ENCODE measurements at regions not wholly inside any gene's neighbourhood (a gene's known extent, or its start where the extent isn't known, plus 50 kb on each side); places are given as distances from the start of the nearest gene placed in this dataset.

DNA sequence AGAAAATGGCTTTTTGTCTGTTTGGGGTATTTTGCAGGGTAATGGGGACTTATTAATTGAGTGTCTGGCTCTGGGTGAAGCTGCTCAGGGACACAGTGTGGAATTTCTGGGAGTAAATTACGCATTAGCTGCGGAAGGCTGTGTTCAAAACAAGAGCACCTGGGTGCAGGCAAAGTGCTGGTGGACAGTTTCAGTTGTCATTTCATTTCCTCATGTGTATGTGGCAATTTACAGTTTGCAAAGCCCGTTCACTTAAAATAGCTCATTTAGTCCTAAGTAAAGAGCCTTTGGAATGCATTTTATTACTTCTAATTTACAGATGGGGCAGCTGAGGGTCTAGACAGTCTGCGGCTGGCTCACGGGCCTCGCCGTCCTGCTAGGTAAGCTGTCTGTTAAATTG is 546.8 kb downstream of the BCL11B start:
- Histone ChIP-seq H3K4me1 (ENCODE audit: control insufficient read depth in 5 of 5, insufficient read depth in 5 of 5, low read length in 5 of 5) (no peaks in the 10 kb centered on the region), H3K27me3 (ENCODE audit: control insufficient read depth in 5 of 5, insufficient read depth in 4 of 5, low read length in 5 of 5) (peaks cover 4 to 8% (median 8%) of the 10 kb centered on the region in 5 donors), H3K4me3 (ENCODE audit: low read depth in 1 of 5, low read length in 5 of 5) (no peak overlapping the region)

DNA sequence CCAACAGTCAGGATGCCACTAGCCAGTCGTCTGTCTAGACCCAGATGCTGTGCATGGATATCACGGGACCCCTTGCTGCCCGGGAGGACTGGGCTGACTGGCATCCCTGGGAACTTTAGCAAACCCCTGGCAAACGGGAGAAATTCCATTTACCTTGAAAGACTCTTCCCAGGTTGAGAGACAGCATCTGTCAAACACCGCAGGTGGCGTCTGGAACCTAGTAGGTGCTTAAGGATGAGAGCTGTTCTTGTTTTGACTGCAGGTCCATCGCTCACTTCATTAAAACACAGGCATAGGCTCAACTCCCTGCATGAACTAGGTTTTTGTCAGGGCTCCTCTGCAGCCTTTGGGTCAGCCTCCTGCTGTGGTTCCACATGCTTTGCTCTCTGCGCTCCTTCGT is 546.3 kb downstream of the BCL11B start:
- H3K4me3 ChIP-seq (ENCODE audit: low read depth in 1 of 5, low read length in 5 of 5): no peak overlapping the region
- peaks cover 4 to 8% (median 8%) of the 10 kb centered on the region in 5 donors for H3K27me3 ChIP-seq (ENCODE audit: control insufficient read depth in 5 of 5, insufficient read depth in 4 of 5, low read length in 5 of 5)
- no peaks in the 10 kb centered on the region for H3K4me1 ChIP-seq (ENCODE audit: control insufficient read depth in 5 of 5, insufficient read depth in 5 of 5, low read length in 5 of 5)
- no peaks in the 10 kb centered on the region for H3K36me3 ChIP-seq (ENCODE audit: control insufficient read depth in 5 of 5, insufficient read depth in 5 of 5, low read length in 5 of 5)
- no peaks in the 10 kb centered on the region for H3K9me3 ChIP-seq (ENCODE audit: control insufficient read depth in 5 of 5, low read length in 5 of 5)
- H3K27ac ChIP-seq (ENCODE audit: low read depth, low read length): no peak overlapping the region
- no peak overlapping the region for H3K9ac ChIP-seq (ENCODE audit: low read length in 5 of 5)

More for the DNA sequence above, 546.8 kb downstream of the BCL11B start:
- H3K9me3 ChIP-seq (ENCODE audit: control insufficient read depth in 5 of 5, low read length in 5 of 5): no peaks in the 10 kb centered on the region
- no peak overlapping the region for H3K27ac ChIP-seq (ENCODE audit: low read depth, low read length)
- no peak overlapping the region for H3K9ac ChIP-seq (ENCODE audit: low read length in 5 of 5)
- no peaks in the 10 kb centered on the region for H3K36me3 ChIP-seq (ENCODE audit: control insufficient read depth in 5 of 5, insufficient read depth in 5 of 5, low read length in 5 of 5)

DNA sequence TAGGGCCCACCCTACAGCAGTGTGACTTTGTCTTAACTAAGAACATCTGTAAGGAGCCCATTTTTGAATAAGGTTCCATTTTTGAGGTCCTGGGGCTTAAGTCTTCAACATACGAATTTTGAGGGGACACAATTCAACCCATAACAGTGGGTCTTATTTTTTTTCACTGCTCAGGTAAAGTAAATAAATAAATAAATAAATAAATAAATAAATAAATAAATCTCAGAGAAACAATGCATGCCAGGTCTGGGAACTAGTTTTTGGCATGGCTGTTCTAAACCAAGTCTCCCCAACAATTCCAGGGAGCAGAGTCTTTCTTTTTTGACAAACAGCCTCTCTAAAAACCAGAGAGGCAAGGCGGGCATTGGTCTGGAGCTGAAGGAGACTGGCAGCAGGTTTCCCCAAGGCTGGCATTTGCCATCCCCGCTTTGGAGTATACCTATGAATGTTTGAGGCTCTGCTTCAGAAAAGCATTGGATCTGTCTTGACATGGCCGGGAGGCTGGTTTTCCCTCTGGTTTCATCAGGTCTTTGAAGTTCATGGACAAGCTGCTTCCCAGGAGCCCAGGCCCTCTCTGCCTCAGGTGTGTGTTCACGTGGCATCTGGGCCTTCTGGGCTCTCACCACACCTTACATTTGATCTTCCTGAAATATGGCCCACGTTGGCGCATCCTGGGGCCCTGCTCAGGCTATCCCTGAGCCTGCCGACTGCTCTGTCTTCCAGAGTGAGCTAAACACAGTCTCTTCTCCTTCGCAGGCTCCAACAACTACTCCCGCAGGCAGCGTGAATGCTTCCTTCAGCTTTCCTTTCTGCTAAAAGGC is 545.2 kb downstream of the BCL11B start:
- H3K4me1 ChIP-seq (ENCODE audit: control insufficient read depth in 5 of 5, insufficient read depth in 5 of 5, low read length in 5 of 5): no peaks in the 10 kb centered on the region
- no peak overlapping the region for H3K9ac ChIP-seq (ENCODE audit: low read length in 5 of 5)
- no peaks in the 10 kb centered on the region for H3K9me3 ChIP-seq (ENCODE audit: control insufficient read depth in 5 of 5, low read length in 5 of 5)
- H3K4me3 ChIP-seq (ENCODE audit: low read depth in 1 of 5, low read length in 5 of 5): no peak overlapping the region
- H3K27ac ChIP-seq (ENCODE audit: low read depth, low read length): no peak overlapping the region
- H3K36me3 ChIP-seq (ENCODE audit: control insufficient read depth in 5 of 5, insufficient read depth in 5 of 5, low read length in 5 of 5): no peaks in the 10 kb centered on the region
- peaks cover 4 to 8% (median 8%) of the 10 kb centered on the region in 5 donors for H3K27me3 ChIP-seq (ENCODE audit: control insufficient read depth in 5 of 5, insufficient read depth in 4 of 5, low read length in 5 of 5)

DNA sequence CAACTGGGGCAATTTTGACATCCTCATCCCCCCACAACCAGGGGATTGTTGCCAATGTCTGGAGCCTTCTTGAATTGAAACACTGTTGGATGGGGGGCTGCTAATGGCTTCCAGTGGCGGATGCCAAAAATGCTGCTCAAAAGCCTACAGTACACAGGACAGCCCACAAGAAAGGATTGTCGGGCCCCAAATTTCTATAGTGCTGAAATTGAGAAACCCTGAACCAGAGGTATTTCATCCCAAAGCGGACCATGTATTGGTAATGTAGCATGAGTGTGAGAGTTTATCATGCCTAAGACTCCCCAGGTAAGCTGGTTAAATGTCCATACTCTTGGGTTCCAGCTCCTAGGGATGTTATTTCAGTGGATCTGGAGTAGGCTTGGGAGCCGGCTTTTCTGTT is 544.0 kb downstream of the BCL11B start:
- Histone ChIP-seq H3K4me1 (ENCODE audit: control insufficient read depth in 5 of 5, insufficient read depth in 5 of 5, low read length in 5 of 5) (no peaks in the 10 kb centered on the region), H3K27me3 (ENCODE audit: control insufficient read depth in 5 of 5, insufficient read depth in 4 of 5, low read length in 5 of 5) (peaks cover 4 to 8% (median 7%) of the 10 kb centered on the region in 5 donors), H3K4me3 (ENCODE audit: low read depth in 1 of 5, low read length in 5 of 5) (no peak overlapping the region), H3K9ac (ENCODE audit: low read length in 5 of 5) (no peak overlapping the region), H3K36me3 (ENCODE audit: control insufficient read depth in 5 of 5, insufficient read depth in 5 of 5, low read length in 5 of 5) (no peaks in the 10 kb centered on the region), H3K9me3 (ENCODE audit: control insufficient read depth in 5 of 5, low read length in 5 of 5) (no peaks in the 10 kb centered on the region), H3K27ac (ENCODE audit: low read depth, low read length) (no peak overlapping the region)

DNA sequence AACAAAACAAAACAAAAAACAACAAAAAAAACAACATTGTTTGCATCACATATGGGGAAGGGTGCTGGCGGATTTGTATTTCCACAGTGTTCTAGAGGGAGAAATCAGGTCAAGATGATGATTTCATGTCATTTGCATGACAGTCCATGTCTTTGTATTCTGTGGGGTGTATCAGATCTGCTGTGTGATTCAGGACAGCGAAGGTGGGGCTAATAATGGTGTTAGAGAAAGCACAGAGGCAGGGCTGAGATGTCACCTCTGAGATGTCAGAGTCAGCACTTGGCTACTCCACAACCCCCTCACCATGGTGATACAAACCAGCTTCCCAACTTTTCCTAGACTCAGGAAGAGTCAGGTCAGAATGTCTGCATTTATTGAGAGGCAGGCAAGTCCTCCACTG is 543.2 kb downstream of the BCL11B start:
- no peaks in the 10 kb centered on the region for H3K36me3 ChIP-seq (ENCODE audit: control insufficient read depth in 5 of 5, insufficient read depth in 5 of 5, low read length in 5 of 5)
- peaks cover 4 to 8% (median 7%) of the 10 kb centered on the region in 5 donors for H3K27me3 ChIP-seq (ENCODE audit: control insufficient read depth in 5 of 5, insufficient read depth in 4 of 5, low read length in 5 of 5)
- H3K27ac ChIP-seq (ENCODE audit: low read depth, low read length): no peak overlapping the region
- no peak overlapping the region for H3K4me3 ChIP-seq (ENCODE audit: low read depth in 1 of 5, low read length in 5 of 5)
- no peaks in the 10 kb centered on the region for H3K4me1 ChIP-seq (ENCODE audit: control insufficient read depth in 5 of 5, insufficient read depth in 5 of 5, low read length in 5 of 5)
- no peak overlapping the region for H3K9ac ChIP-seq (ENCODE audit: low read length in 5 of 5)
- H3K9me3 ChIP-seq (ENCODE audit: control insufficient read depth in 5 of 5, low read length in 5 of 5): no peaks in the 10 kb centered on the region

DNA sequence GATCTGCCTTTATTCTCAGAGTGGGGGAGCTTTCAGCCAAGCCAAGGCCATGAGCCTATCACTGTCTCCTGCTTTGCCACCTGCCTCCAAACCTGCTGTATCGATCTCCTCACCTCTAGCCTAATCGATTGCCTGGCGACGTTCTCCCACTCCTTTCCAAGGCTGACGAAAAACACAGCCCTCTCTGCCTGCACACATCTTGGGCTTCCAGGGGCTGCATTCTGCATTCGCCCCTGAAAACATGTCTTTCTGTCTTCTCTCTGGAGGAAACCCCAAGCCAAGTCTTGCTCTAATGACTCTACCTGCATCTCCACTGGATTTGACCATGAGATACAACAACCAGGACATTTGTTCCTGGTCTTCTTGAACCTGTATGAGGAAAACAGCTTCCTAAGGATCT is 540.7 kb downstream of the BCL11B start:
- H3K4me3 ChIP-seq (ENCODE audit: low read depth in 1 of 5, low read length in 5 of 5): no peak overlapping the region
- no peaks in the 10 kb centered on the region for H3K4me1 ChIP-seq (ENCODE audit: control insufficient read depth in 5 of 5, insufficient read depth in 5 of 5, low read length in 5 of 5)
- H3K9ac ChIP-seq (ENCODE audit: low read length in 5 of 5): no peak overlapping the region
- no peaks in the 10 kb centered on the region for H3K9me3 ChIP-seq (ENCODE audit: control insufficient read depth in 5 of 5, low read length in 5 of 5)
- peaks cover 0 to 4% (median 2%) of the 10 kb centered on the region in 5 donors for H3K27me3 ChIP-seq (ENCODE audit: control insufficient read depth in 5 of 5, insufficient read depth in 4 of 5, low read length in 5 of 5)
- no peaks in the 10 kb centered on the region for H3K36me3 ChIP-seq (ENCODE audit: control insufficient read depth in 5 of 5, insufficient read depth in 5 of 5, low read length in 5 of 5)
- H3K27ac ChIP-seq (ENCODE audit: low read depth, low read length): no peak overlapping the region

DNA sequence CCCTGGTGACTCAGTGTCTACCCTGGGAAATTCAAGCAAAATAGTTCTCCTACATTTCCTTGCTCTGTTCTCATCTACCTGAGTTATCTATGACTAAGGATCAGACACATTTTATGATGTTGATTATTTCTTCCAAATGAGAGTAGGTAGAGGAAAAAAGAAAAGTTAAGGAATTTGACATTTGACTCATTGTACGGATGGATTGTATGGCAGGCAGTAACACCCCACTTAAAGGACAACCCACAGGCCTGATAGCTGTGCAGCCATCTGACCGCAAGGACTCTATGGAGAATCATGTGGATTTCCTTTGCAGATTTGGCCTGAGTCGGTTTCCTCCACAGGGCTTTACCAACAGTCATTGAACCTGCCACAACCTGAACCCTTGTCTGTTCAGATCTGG is 540.3 kb downstream of the BCL11B start:
- Histone ChIP-seq H3K36me3 (ENCODE audit: control insufficient read depth in 5 of 5, insufficient read depth in 5 of 5, low read length in 5 of 5) (no peaks in the 10 kb centered on the region), H3K27me3 (ENCODE audit: control insufficient read depth in 5 of 5, insufficient read depth in 4 of 5, low read length in 5 of 5) (peaks cover 0 to 4% (median 2%) of the 10 kb centered on the region in 5 donors), H3K4me3 (ENCODE audit: low read depth in 1 of 5, low read length in 5 of 5) (no peak overlapping the region), H3K9ac (ENCODE audit: low read length in 5 of 5) (no peak overlapping the region), H3K9me3 (ENCODE audit: control insufficient read depth in 5 of 5, low read length in 5 of 5) (no peaks in the 10 kb centered on the region), H3K27ac (ENCODE audit: low read depth, low read length) (no peak overlapping the region), H3K4me1 (ENCODE audit: control insufficient read depth in 5 of 5, insufficient read depth in 5 of 5, low read length in 5 of 5) (no peaks in the 10 kb centered on the region)

DNA sequence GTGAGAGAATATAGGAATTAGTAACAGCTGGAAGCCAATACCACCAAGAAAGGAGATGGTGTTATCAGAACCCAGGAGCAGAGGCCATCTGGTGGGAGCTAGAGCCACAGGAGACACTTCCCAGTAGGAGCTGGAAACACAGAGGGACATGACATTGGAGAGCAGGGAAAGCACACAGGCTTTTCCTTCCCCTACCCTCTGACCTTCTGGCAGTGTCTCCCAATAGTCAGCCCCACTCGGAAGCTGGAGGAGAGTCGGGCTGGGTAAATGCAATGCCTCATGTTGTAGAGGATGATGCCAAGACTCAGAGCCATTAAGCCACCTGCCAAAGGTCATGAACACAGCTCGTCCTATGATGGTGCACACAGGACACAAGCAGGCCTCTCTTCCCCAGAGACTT is 538.5 kb downstream of the BCL11B start:
- Histone ChIP-seq H3K4me3 (ENCODE audit: low read depth in 1 of 5, low read length in 5 of 5) (no peak overlapping the region), H3K9me3 (ENCODE audit: control insufficient read depth in 5 of 5, low read length in 5 of 5) (peaks cover 2 to 8% (median 3%) of the 10 kb centered on the region in 5 donors), H3K4me1 (ENCODE audit: control insufficient read depth in 5 of 5, insufficient read depth in 5 of 5, low read length in 5 of 5) (no peaks in the 10 kb centered on the region), H3K27me3 (ENCODE audit: control insufficient read depth in 5 of 5, insufficient read depth in 4 of 5, low read length in 5 of 5) (peaks cover 0 to 3% (median 0%) of the 10 kb centered on the region in 5 donors), H3K36me3 (ENCODE audit: control insufficient read depth in 5 of 5, insufficient read depth in 5 of 5, low read length in 5 of 5) (no peaks in the 10 kb centered on the region), H3K9ac (ENCODE audit: low read length in 5 of 5) (no peak overlapping the region), H3K27ac (ENCODE audit: low read depth, low read length) (no peak overlapping the region)

DNA sequence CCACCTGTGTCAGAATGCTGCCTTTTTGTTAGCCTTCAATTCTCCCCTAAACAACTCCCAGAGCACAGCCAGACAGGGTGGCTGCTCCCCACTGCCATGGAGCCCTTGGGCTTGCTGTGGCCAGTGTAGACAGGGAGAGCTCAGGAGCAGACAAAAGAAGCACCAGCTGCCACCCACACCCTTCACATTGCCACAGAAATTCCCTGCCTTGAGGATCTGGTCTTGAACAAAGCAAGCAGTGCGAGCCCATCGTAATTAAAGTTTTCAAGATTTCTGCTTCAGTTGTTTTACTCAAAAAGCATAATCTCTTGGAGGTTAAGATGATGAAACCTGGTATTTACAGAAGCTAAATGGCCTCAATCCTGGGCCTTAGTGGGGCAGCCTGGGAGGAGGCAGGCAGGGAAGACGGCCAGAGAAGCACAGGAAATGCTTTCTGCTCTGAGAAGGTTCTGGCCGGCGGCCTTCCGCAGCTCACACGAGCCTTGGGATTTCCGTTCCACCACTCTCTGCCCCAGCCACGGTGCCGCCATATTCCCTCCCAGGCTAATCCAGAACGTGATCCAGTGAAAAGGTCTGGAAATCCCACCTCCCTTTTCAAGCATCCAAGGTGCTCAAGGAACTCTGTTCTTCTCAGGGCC is 535.2 kb downstream of the BCL11B start:
- H3K9me3 ChIP-seq (ENCODE audit: control insufficient read depth in 5 of 5, low read length in 5 of 5): peaks cover 2 to 8% (median 3%) of the 10 kb centered on the region in 5 donors
- no peak overlapping the region for H3K9ac ChIP-seq (ENCODE audit: low read length in 5 of 5)
- peaks cover 0 to 3% (median 0%) of the 10 kb centered on the region in 5 donors for H3K27me3 ChIP-seq (ENCODE audit: control insufficient read depth in 5 of 5, insufficient read depth in 4 of 5, low read length in 5 of 5)
- H3K36me3 ChIP-seq (ENCODE audit: control insufficient read depth in 5 of 5, insufficient read depth in 5 of 5, low read length in 5 of 5): no peaks in the 10 kb centered on the region
- H3K4me3 ChIP-seq (ENCODE audit: low read depth in 1 of 5, low read length in 5 of 5): no peak overlapping the region
- no peaks in the 10 kb centered on the region for H3K4me1 ChIP-seq (ENCODE audit: control insufficient read depth in 5 of 5, insufficient read depth in 5 of 5, low read length in 5 of 5)
- no peak overlapping the region for H3K27ac ChIP-seq (ENCODE audit: low read depth, low read length)

DNA sequence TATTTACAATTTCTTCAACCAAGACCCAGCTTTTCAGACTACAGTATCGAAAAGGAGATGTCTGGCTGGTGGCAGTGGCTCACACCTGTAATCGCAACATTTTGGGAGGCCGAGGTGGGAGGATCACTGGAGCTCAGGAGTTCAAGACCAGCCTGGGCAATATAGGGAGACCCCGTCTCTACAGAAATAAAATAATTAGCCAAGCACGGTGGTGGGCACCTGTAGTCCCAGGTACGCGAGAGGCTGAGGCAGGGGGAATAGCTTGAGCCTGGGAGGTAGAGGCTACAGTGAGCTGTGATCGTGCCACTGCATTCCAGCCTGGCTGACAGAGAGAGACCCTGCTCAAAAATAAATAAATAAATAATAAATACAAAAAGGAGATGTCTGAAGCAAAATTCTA is 530.5 kb downstream of the BCL11B start:
- Histone ChIP-seq H3K27ac (ENCODE audit: low read depth, low read length) (no peak overlapping the region), H3K9ac (ENCODE audit: low read length in 5 of 5) (no peak overlapping the region), H3K9me3 (ENCODE audit: control insufficient read depth in 5 of 5, low read length in 5 of 5) (peaks cover 2 to 8% (median 3%) of the 10 kb centered on the region in 5 donors), H3K4me3 (ENCODE audit: low read depth in 1 of 5, low read length in 5 of 5) (no peak overlapping the region), H3K27me3 (ENCODE audit: control insufficient read depth in 5 of 5, insufficient read depth in 4 of 5, low read length in 5 of 5) (no peaks in the 10 kb centered on the region), H3K36me3 (ENCODE audit: control insufficient read depth in 5 of 5, insufficient read depth in 5 of 5, low read length in 5 of 5) (no peaks in the 10 kb centered on the region), H3K4me1 (ENCODE audit: control insufficient read depth in 5 of 5, insufficient read depth in 5 of 5, low read length in 5 of 5) (no peaks in the 10 kb centered on the region)

Data from subcutaneous abdominal adipose tissue (tissue), 5 donors.